Gastroesophageal sphincter (tissue), 4 donors: ENCODE measurements at regions not wholly inside any gene's neighbourhood (a gene's known extent, or its start where the extent isn't known, plus 50 kb on each side); places are given as distances from the start of the nearest gene placed in this dataset.

Experiments used
- ATAC-seq: fragments of 150-250 bp; one replicate; pipeline ENCODE4 v1.9.1; 2016; ENCODE audit warnings: mild to moderate bottlenecking, moderate library complexity
- H3K27ac ChIP-seq, 4 donors: fragments of 200-600 bp; sonication (generic) in 3 of 4; 1 replicate in 3 of 4; 2 replicates in 1 of 4; pipeline ENCODE4 v1.5.1; 2016 to 2019
- H3K27me3 ChIP-seq: fragments of 200-600 bp; sonication (generic); one replicate; pipeline ENCODE4 v1.5.1; 2019
- H3K36me3 ChIP-seq, 2 donors: fragments of 200-600 bp; sonication (generic); one replicate each; pipeline ENCODE4 v1.5.1; 2019; ENCODE audit warnings: control low read depth in 1 of 2
- H3K4me1 ChIP-seq, 3 donors: fragments of 200-600 bp; sonication (generic); 1 replicate in 2 of 3; 2 replicates in 1 of 3; pipeline ENCODE4 v1.5.1; 2016 to 2019; ENCODE audit warnings: control low read depth in 2 of 3
- H3K4me3 ChIP-seq, 2 donors: fragments of 200-600 bp; sonication (generic); one replicate each; pipeline ENCODE4 v1.5.1; 2019; ENCODE audit warnings: mild to moderate bottlenecking in 1 of 2, moderate library complexity in 1 of 2
- H3K9me3 ChIP-seq, 3 donors: fragments of 200-600 bp; sonication (generic); one replicate each; pipeline ENCODE4 v1.5.1; 2017 to 2019; ENCODE audit warnings: control low read depth in 2 of 3
- EP300 ChIP-seq: sonication (generic); formaldehyde crosslinking; IDR thresholded peaks from one replicate; pipeline ENCODE4 v1.6.1; 2017; ENCODE audit warnings: antibody characterized with exemption, mild to moderate bottlenecking
- POLR2A ChIP-seq, 2 donors: fragments of 450-650 bp; IDR thresholded peaks; one replicate each; pipeline ENCODE4 v1.6.1; 2017; ENCODE audit warnings: antibody characterized with exemption in 2 of 2, mild to moderate bottlenecking in 2 of 2, moderate library complexity in 1 of 2
- POLR2AphosphoS5 ChIP-seq: sonication (generic); formaldehyde crosslinking; IDR thresholded peaks from one replicate; pipeline ENCODE4 v1.6.1; 2017; ENCODE audit warnings: antibody characterized with exemption
- WGBS, 2 donors: methylation state at CpG; one replicate each; pipeline ENCODE4 v1.1.5; 2018; ENCODE audit warnings: low coverage in 1 of 2; 5-methylcytosine and 5-hydroxymethylcytosine counted together
- TF ChIP-seq, protein P1 (sequence below), 4 experiments: fragments of 200-600 bp in 2 of 4; fragments of 450-650 bp in 2 of 4; sonication (generic) in 1 of 4; IDR thresholded peaks; one replicate each; pipeline ENCODE4 v1.5.1; 2017 to 2019; ENCODE audit warnings: antibody characterized with exemption in 4 of 4, mild to moderate bottlenecking in 2 of 4, moderate library complexity in 2 of 4

DNA sequence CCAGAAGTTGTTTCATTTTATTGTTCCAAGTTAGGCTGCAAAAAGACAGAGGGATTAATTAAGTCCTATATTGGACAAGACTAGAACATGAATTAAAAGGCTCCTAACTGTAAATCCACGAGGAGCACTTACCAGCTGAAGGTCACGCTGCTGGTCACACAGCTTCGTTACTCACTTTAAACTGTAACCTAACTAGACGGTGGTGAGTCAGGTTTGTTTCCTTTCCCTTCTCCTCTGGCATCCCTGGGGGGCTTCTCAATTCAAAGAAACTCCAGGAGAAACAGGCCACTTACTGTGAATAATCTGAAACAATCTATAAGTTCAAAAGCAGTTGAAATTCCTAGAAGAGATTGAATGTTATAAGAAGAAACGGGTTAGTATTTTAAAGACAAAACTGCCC lies 331.4 kb downstream of the BCAT1 start:
- peaks cover 0 to 14% (median 0%) of the 10 kb centered on the region in 3 donors for H3K9me3 ChIP-seq
- ATAC-seq: no peak
- no peak overlapping the region for H3K4me3 ChIP-seq
- H3K4me1 ChIP-seq: no peaks in the 10 kb centered on the region
- no peak for TF ChIP-seq POLR2A (IDR thresholded peaks at IDR 0.05)
- no peak for TF ChIP-seq POLR2AphosphoS5
- TF ChIP-seq, protein P1, sequence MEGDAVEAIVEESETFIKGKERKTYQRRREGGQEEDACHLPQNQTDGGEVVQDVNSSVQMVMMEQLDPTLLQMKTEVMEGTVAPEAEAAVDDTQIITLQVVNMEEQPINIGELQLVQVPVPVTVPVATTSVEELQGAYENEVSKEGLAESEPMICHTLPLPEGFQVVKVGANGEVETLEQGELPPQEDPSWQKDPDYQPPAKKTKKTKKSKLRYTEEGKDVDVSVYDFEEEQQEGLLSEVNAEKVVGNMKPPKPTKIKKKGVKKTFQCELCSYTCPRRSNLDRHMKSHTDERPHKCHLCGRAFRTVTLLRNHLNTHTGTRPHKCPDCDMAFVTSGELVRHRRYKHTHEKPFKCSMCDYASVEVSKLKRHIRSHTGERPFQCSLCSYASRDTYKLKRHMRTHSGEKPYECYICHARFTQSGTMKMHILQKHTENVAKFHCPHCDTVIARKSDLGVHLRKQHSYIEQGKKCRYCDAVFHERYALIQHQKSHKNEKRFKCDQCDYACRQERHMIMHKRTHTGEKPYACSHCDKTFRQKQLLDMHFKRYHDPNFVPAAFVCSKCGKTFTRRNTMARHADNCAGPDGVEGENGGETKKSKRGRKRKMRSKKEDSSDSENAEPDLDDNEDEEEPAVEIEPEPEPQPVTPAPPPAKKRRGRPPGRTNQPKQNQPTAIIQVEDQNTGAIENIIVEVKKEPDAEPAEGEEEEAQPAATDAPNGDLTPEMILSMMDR (IDR thresholded peaks at IDR 0.05): no peak
- TF ChIP-seq EP300: no peak
- no peaks in the 10 kb centered on the region for H3K36me3 ChIP-seq
- 54 to 56% methylated on average over 4 to 5 of the region's 5 CpGs for WGBS, 2 donors
- H3K27me3 ChIP-seq: no peaks in the 10 kb centered on the region
- no peak overlapping the region for H3K27ac ChIP-seq

DNA sequence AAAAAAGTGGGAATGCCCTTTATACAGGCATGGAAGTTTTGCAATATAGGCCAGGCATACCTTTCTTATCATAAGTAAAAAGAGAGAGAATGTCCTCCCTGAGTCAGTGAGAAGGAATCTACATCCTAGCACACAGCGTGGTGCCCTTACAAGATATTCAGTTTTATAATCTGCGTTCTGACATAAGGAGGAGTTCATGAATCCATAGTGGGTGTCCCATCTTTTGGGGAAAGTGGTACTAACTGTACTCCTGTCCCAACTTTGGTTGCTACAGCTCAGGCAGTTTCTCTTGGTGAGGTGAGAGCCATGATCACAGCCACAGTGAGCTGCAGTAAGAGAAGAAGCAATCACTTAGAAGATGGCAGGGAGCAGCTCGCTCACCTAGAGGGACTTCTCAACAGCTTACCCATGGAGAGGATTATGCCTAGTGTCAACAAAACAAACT lies 332.9 kb downstream of the BCAT1 start:
- H3K4me1 ChIP-seq: no peaks in the 10 kb centered on the region
- H3K4me3 ChIP-seq: no peak overlapping the region
- no peaks in the 10 kb centered on the region for H3K27me3 ChIP-seq
- TF ChIP-seq EP300 (no peak), POLR2AphosphoS5 (no peak)
- no peak for ATAC-seq
- no peaks in the 10 kb centered on the region for H3K36me3 ChIP-seq
- H3K9me3 ChIP-seq: peaks cover 0 to 17% (median 0%) of the 10 kb centered on the region in 3 donors
- WGBS, 2 donors: 63 to 96% methylated on average over 2 to 3 of the region's 3 CpGs
- H3K27ac ChIP-seq: no peak overlapping the region

DNA sequence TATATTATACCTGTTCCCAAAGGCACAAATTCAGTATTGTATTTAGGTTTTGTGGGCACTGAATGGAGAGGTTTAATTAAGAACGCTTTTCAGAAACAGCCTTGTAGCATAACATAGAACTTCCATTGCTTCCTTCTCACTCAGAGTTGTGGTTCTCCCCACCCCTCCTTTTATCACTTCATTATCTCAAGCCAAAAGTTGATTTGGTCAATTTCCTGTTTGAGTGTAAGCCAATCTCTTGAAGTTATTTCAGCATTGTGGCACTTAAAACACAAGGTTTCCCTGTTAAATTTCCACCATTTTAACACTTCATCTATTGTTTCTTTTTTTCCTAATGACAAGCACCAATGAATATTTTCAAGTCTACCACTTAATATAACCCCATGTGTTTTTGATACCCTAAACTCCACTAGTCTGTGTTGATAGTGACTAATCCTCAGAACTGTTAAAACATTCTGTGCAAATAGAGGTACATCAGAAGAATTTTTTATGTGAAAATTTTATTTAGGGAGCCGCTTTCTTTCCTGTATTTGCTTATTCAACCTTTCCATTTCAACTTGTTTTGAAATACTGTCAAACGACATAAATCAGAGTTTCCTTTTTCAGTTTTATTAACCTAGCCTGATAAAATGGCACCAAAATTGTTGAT lies 340.1 kb downstream of the BCAT1 start:
- Histone ChIP-seq H3K27me3 (no peaks in the 10 kb centered on the region), H3K4me3 (no peak overlapping the region), H3K4me1 (no peaks in the 10 kb centered on the region), H3K27ac (no peak overlapping the region), H3K9me3 (peaks cover 0 to 15% (median 0%) of the 10 kb centered on the region in 3 donors), H3K36me3 (no peaks in the 10 kb centered on the region)
- WGBS, 2 donors: 49 to 68% methylated on average over 3 of the region's 3 CpGs
- no peak for TF ChIP-seq EP300
- TF ChIP-seq, protein P1 (IDR thresholded peaks at IDR 0.05): no peak
- no peak for TF ChIP-seq POLR2A (IDR thresholded peaks at IDR 0.05)
- no peak for TF ChIP-seq POLR2AphosphoS5
- no peak for ATAC-seq

DNA sequence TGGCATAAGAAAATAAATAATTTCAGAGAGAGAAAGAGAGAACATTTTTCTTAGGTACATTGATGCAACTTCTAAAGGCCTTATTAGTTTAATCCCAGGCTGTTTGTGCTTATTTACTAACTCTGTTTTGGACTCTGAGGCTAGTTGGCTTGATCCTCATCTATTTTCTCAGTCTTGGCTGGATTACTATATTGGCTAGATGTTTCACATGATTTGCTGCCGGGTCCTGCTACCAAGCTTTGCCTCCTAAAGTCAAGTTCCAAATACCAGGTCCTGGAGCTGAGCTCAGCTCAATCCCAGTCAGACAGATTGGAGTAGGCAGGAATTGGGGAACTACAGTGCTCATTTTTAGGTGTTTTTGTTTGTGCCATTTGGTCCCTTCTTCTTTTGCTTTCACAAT lies 340.8 kb downstream of the BCAT1 start:
- no peak for ATAC-seq
- WGBS, 2 donors: 33 to 85% methylated on average over 1 of the region's 1 CpG

DNA sequence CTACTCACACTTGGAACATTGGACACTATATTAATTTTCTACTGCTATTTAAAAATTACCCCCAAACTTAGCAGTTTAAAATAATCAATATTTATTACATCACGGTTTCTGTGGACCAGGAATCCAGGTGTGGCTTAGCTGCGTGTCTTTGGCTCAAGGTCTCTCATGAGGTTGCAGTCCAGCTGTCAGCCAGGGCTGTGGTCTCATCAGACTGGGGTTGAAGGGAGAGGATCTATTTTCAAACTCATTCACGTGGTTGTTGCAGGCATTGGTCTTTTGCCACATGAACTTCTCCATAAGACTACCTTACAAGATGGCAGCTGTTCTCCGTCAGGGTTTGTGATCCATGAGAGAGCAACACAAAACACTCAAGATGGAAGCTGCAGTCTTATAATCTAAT lies 343.0 kb downstream of the BCAT1 start:
- no peak overlapping the region for H3K27ac ChIP-seq
- H3K9me3 ChIP-seq: no peaks in the 10 kb centered on the region
- no peak for TF ChIP-seq EP300
- no peak for TF ChIP-seq POLR2AphosphoS5
- TF ChIP-seq, protein P1 (IDR thresholded peaks at IDR 0.05): no peak
- no peak for TF ChIP-seq POLR2A (IDR thresholded peaks at IDR 0.05)
- H3K36me3 ChIP-seq: no peaks in the 10 kb centered on the region
- 74% methylated on average over 3 of the region's 4 CpGs; no CpG with 5 or more reads in 1 of the 2 donors for WGBS, 2 donors
- no peak for ATAC-seq
- H3K4me1 ChIP-seq: no peaks in the 10 kb centered on the region
- no peaks in the 10 kb centered on the region for H3K27me3 ChIP-seq
- no peak overlapping the region for H3K4me3 ChIP-seq

More for the DNA sequence above, 340.8 kb downstream of the BCAT1 start:
- Histone ChIP-seq H3K9me3 (peaks cover 0 to 9% (median 0%) of the 10 kb centered on the region in 3 donors), H3K27me3 (no peaks in the 10 kb centered on the region), H3K36me3 (no peaks in the 10 kb centered on the region), H3K4me1 (no peaks in the 10 kb centered on the region), H3K4me3 (no peak overlapping the region), H3K27ac (no peak overlapping the region)
- TF ChIP-seq EP300: no peak
- no peak for TF ChIP-seq POLR2AphosphoS5
- TF ChIP-seq, protein P1 (IDR thresholded peaks at IDR 0.05): no peak
- no peak for TF ChIP-seq POLR2A (IDR thresholded peaks at IDR 0.05)
